ENCODE measurements at regions not wholly inside any gene's neighbourhood (a gene's known extent, or its start where the extent isn't known, plus 50 kb on each side); places are given as distances from the start of the nearest gene placed in this dataset.

DNA sequence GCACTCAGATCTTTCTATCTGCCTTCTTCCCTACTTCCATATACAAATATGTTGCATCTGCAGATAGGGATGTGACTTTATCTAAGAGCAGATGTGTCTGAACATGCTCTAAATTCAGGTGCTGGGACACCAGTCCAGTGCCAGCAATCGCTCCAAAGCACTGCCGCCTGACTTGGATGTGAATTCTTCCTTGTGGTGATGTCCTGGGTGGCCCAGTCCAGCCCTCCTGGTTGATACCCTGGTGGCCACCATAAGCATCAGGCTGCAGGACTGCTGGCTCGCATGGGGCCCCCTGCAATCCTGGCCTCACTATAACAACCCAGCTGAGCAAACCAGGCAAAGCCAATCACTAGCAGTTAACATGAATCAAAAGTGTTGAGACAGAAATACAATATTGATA is 149.2 kb upstream of the PDE1C start:
- TF ChIP-seq, protein P1, sequence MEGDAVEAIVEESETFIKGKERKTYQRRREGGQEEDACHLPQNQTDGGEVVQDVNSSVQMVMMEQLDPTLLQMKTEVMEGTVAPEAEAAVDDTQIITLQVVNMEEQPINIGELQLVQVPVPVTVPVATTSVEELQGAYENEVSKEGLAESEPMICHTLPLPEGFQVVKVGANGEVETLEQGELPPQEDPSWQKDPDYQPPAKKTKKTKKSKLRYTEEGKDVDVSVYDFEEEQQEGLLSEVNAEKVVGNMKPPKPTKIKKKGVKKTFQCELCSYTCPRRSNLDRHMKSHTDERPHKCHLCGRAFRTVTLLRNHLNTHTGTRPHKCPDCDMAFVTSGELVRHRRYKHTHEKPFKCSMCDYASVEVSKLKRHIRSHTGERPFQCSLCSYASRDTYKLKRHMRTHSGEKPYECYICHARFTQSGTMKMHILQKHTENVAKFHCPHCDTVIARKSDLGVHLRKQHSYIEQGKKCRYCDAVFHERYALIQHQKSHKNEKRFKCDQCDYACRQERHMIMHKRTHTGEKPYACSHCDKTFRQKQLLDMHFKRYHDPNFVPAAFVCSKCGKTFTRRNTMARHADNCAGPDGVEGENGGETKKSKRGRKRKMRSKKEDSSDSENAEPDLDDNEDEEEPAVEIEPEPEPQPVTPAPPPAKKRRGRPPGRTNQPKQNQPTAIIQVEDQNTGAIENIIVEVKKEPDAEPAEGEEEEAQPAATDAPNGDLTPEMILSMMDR (conservative IDR thresholded peaks at IDR 0.05): no peak
- no peak for TF ChIP-seq EZH2 (IDR thresholded peaks at IDR 0.05; ENCODE audit: low read depth)
